Neural crest cell (in vitro differentiated cells): ENCODE measurements at regions not wholly inside any gene's neighbourhood (a gene's known extent, or its start where the extent isn't known, plus 50 kb on each side); places are given as distances from the start of the nearest gene placed in this dataset.

Experiments
- DNase-seq: peaks from one replicate; pipeline ENCODE4 v3.0.0; 2021; ENCODE audit warnings: low read depth, mixed read lengths, low spot score
- H3K27ac Mint-ChIP-seq: one replicate; pipeline ENCODE4 v1.8.0; 2021; ENCODE audit warnings: mild to moderate bottlenecking, mixed read lengths; ENCODE audit not compliant: unreplicated experiment
- H3K27me3 Mint-ChIP-seq: 2 replicates; pipeline ENCODE4 v1.8.0; 2021; ENCODE audit warnings: low read depth, mild to moderate bottlenecking, mixed read lengths
- H3K36me3 Mint-ChIP-seq: 2 replicates; pipeline ENCODE4 v1.8.0; 2021; ENCODE audit warnings: low read depth, mild to moderate bottlenecking, mixed read lengths
- H3K4me1 Mint-ChIP-seq: 2 replicates; pipeline ENCODE4 v1.8.0; 2021; ENCODE audit warnings: mixed read lengths
- H3K4me3 Mint-ChIP-seq: one replicate; pipeline ENCODE4 v1.8.0; 2021; ENCODE audit warnings: mild to moderate bottlenecking, mixed read lengths
- H3K9me3 Mint-ChIP-seq: 2 replicates; pipeline ENCODE4 v1.8.0; 2021; ENCODE audit warnings: mixed read lengths
- CTCF ChIP-seq: fragments of 200-600 bp; sonication (generic); conservative IDR thresholded peaks from 2 replicates; pipeline ENCODE4 v1.5.0; 2021; ENCODE audit warnings: antibody characterized with exemption, mild to moderate bottlenecking

DNA sequence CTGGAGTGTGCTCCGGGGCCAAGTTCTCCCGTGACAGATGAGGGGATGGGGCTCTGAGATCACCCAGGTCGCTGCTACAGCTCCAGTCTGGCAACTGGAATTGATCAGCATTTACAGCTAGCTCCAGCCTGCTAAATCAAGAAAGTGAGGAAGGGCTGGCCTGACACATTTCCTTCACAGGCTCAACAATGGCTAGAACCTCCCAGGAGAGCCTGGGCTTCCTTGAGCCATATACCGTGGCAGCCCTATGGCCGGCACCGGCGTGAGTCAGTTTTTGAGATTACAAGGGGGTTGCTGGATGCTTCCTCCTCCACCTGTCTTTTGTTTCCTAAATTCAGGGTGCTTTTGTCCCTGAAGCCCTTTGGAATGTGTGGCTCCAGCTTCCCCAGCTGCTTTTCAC, 104.2 kb downstream of the ETS2 start:
- H3K4me1 Mint-ChIP-seq, result no peaks in the 10 kb centered on the region
- H3K36me3 Mint-ChIP-seq, result no peaks in the 10 kb centered on the region
- no peak overlapping the region for H3K4me3 Mint-ChIP-seq
- no peak for TF ChIP-seq CTCF
- no peaks in the 10 kb centered on the region for H3K9me3 Mint-ChIP-seq
- H3K27me3 Mint-ChIP-seq, result peaks cover 16% of the 10 kb centered on the region
- no peak for DNase-seq
- no peak overlapping the region for H3K27ac Mint-ChIP-seq

GRCh38 chr21:38909109-38909508, 103.4 kb downstream of the ETS2 start:
- Mint-ChIP-seq H3K27ac (no peak overlapping the region), H3K4me3 (no peak overlapping the region), H3K27me3 (peaks cover 16% of the 10 kb centered on the region), H3K9me3 (no peaks in the 10 kb centered on the region), H3K36me3 (no peaks in the 10 kb centered on the region), H3K4me1 (no peaks in the 10 kb centered on the region)
- no peak for DNase-seq
- no peak for TF ChIP-seq CTCF

DNA sequence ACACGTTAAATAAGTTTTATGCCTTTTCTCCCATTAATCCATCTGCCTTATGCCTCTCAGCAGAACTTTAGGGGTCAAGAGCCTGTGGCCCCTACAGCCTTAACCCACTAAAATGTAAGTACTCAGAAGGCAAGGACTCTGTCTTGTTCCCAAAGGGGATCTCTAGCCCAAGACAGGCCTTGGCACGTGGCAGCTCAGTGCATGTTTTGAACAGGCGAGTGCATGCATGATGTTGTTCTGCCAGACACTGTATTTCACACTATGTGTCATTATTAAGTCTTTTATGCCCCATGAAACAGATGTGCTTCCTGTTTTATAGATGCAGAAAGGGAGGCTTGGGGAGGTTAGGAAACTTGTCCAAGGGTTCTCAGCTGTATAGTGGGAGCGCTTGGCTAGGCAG, 102.8 kb downstream of the ETS2 start:
- Mint-ChIP-seq H3K4me3 (no peak overlapping the region), H3K27ac (no peak overlapping the region), H3K36me3 (no peaks in the 10 kb centered on the region), H3K4me1 (no peaks in the 10 kb centered on the region), H3K27me3 (peaks cover 16% of the 10 kb centered on the region), H3K9me3 (no peaks in the 10 kb centered on the region)
- no peak for DNase-seq
- no peak for TF ChIP-seq CTCF

DNA sequence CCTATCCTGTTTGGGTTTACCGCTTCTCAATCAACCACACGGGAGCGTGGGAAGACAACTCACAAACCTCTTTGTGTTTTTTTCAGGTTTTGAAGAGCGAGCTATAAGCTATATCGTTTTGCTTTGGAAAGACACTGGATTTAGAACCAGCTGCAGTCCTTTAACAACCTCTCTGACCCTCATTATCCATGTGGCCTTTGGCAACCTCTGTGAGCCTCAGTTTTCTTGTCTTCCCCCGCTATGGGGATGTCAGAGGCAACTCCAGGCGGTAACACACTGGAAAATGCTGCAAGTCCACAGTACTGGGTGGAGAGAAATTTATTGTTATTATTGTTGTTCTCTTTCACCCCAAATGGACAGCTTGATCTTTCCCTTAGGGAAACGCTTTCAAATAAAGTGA, 100.0 kb downstream of the ETS2 start:
- H3K27me3 Mint-ChIP-seq, result peaks cover 3% of the 10 kb centered on the region
- peaks cover 3% of the 10 kb centered on the region for H3K9me3 Mint-ChIP-seq
- no peak overlapping the region for H3K4me3 Mint-ChIP-seq
- H3K36me3 Mint-ChIP-seq, result no peaks in the 10 kb centered on the region
- DNase-seq, result no peak
- no peak overlapping the region for H3K27ac Mint-ChIP-seq
- TF ChIP-seq CTCF, result no peak
- H3K4me1 Mint-ChIP-seq, result no peaks in the 10 kb centered on the region

- DNase-seq, result no peak
- no peak overlapping the region for H3K27ac Mint-ChIP-seq
- peaks cover 3% of the 10 kb centered on the region for H3K27me3 Mint-ChIP-seq
- no peak overlapping the region for H3K4me3 Mint-ChIP-seq
- H3K9me3 Mint-ChIP-seq, result peaks cover 3% of the 10 kb centered on the region
- H3K4me1 Mint-ChIP-seq, result no peaks in the 10 kb centered on the region
- H3K36me3 Mint-ChIP-seq, result no peaks in the 10 kb centered on the region
- TF ChIP-seq CTCF, result no peak
Observed at GRCh38 chr21:38905328-38905727, 99.6 kb downstream of the ETS2 start.

GRCh38 chr21:38903690-38904139, 98.0 kb downstream of the ETS2 start:
- no peak for DNase-seq
- no peak overlapping the region for H3K4me3 Mint-ChIP-seq
- no peaks in the 10 kb centered on the region for H3K4me1 Mint-ChIP-seq
- no peak overlapping the region for H3K27ac Mint-ChIP-seq
- no peaks in the 10 kb centered on the region for H3K36me3 Mint-ChIP-seq
- peaks cover 3% of the 10 kb centered on the region for H3K9me3 Mint-ChIP-seq
- no peak for TF ChIP-seq CTCF
- peaks cover 3% of the 10 kb centered on the region for H3K27me3 Mint-ChIP-seq
